SU-DHL-6 (cell line): ENCODE measurements at regions not wholly inside any gene's neighbourhood (a gene's known extent, or its start where the extent isn't known, plus 50 kb on each side); places are given as distances from the start of the nearest gene placed in this dataset.

Experiments
- H2AFZ ChIP-seq: fragments of 200-600 bp; sonication (generic); 2 replicates; pipeline ENCODE4 v1.6.1; 2014; ENCODE audit warnings: low read depth, mild to moderate bottlenecking, moderate library complexity, mixed read lengths, antibody characterized with exemption, low read length; ENCODE audit not compliant: severe bottlenecking
- H3F3A ChIP-seq: fragments of 200-600 bp; shearing (Covaris generic); 2 replicates; pipeline ENCODE4 v1.6.0; 2016; ENCODE audit warnings: antibody characterized with exemption, mild to moderate bottlenecking; ENCODE audit not compliant: insufficient read depth
- H3K27ac ChIP-seq: fragments of 200-600 bp; sonication (generic); 2 replicates; pipeline ENCODE4 v1.5.1; 2016; ENCODE audit warnings: low read depth, mild to moderate bottlenecking, low read length, moderate library complexity, mixed read lengths
- H3K27me3 ChIP-seq: fragments of 200-600 bp; sonication (generic), shearing (Covaris generic); 2 replicates; pipeline ENCODE4 v1.6.0; 2014; ENCODE audit warnings: mild to moderate bottlenecking, low read length
- H3K36me3 ChIP-seq: fragments of 200-600 bp; sonication (generic); 2 replicates; pipeline ENCODE4 v1.6.1; 2014; ENCODE audit warnings: mild to moderate bottlenecking, low read length, mixed read lengths
- H3K4me2 ChIP-seq: fragments of 300-600, 200-600 bp; shearing (Covaris generic), sonication (generic); 2 replicates; pipeline ENCODE4 v1.6.0; 2014; ENCODE audit warnings: low read length, low read depth, mild to moderate bottlenecking; ENCODE audit not compliant: poor library complexity, severe bottlenecking
- H3K4me3 ChIP-seq: fragments of 200-600 bp; sonication (generic); 2 replicates; pipeline ENCODE4 v1.5.1; 2014; ENCODE audit warnings: antibody characterized with exemption, low read length, mild to moderate bottlenecking, mixed read lengths; ENCODE audit not compliant: insufficient read depth, poor library complexity, severe bottlenecking
- H3K79me2 ChIP-seq: fragments of 200-600 bp; sonication (generic); 2 replicates; pipeline ENCODE4 v1.6.1; 2014; ENCODE audit warnings: mild to moderate bottlenecking, low read length, moderate library complexity; ENCODE audit not compliant: insufficient read depth
- H3K9ac ChIP-seq: fragments of 200-600 bp; sonication (generic); 2 replicates; pipeline ENCODE4 v1.7.0; 2014; ENCODE audit warnings: mild to moderate bottlenecking, low read length
- H3K9me2 ChIP-seq: fragments of 200-600 bp; sonication (generic); replicated peaks from 2 replicates; pipeline ENCODE4 v1.6.1; 2014; ENCODE audit warnings: low read length; ENCODE audit not compliant: insufficient read depth
- H3K9me3 ChIP-seq: fragments of 200-600 bp; sonication (generic); 2 replicates; pipeline ENCODE4 v1.6.1; 2014; ENCODE audit warnings: low read length, mixed read lengths; ENCODE audit not compliant: insufficient read depth
- H4K20me1 ChIP-seq: fragments of 200-600 bp; sonication (generic); 2 replicates; pipeline ENCODE4 v1.6.1; 2014; ENCODE audit warnings: low read depth, mild to moderate bottlenecking, antibody characterized with exemption, low read length, moderate library complexity, mixed read lengths
- EZH2phosphoT487 ChIP-seq: fragments of 200-600 bp; sonication (generic), shearing (Covaris generic); conservative IDR thresholded peaks from 2 replicates; pipeline ENCODE4 v1.6.1; 2018; ENCODE audit warnings: mild to moderate bottlenecking, antibody characterized with exemption, low read length, moderate library complexity, mixed read lengths
- TF ChIP-seq, protein P1 (sequence below): fragments of 200-600 bp; sonication (generic); IDR thresholded peaks from one replicate; pipeline ENCODE4 v1.5.1; 2017; ENCODE audit warnings: antibody characterized with exemption, mild to moderate bottlenecking, low read length, moderate library complexity; ENCODE audit not compliant: insufficient read depth, poor library complexity, severe bottlenecking

DNA sequence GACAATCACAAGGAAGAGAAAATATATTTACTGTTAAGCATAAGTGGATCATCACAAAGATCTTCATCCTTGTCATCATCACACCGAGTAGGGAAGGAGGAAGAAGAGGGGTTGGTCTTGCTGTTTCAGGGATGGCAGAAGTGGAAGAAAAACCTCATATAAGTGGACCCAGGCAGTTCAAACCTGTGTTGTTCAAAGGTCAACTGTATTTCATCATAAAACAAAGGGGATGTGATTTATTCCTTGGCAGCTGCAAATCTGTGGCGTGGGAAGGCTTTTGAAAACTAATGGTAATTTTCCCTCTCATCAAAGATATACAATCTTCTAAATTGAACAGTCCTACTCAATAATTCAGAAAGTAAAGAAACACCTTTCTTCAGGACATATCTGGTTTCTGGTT is 129.9 kb upstream of the ABI3BP start:
- Histone ChIP-seq H2AFZ (no peak overlapping the region), H3K79me2 (no peaks in the 10 kb centered on the region), H3F3A (no peaks in the 10 kb centered on the region), H3K9me2 (no peaks in the 10 kb centered on the region), H3K9me3 (no peaks in the 10 kb centered on the region), H3K27ac (no peak overlapping the region), H3K36me3 (no peaks in the 10 kb centered on the region), H4K20me1 (no peaks in the 10 kb centered on the region), H3K4me2 (no peak overlapping the region), H3K27me3 (no peaks in the 10 kb centered on the region), H3K4me3 (no peak overlapping the region), H3K9ac (no peak overlapping the region)
- TF ChIP-seq EZH2phosphoT487 = no peak
- TF ChIP-seq, protein P1, sequence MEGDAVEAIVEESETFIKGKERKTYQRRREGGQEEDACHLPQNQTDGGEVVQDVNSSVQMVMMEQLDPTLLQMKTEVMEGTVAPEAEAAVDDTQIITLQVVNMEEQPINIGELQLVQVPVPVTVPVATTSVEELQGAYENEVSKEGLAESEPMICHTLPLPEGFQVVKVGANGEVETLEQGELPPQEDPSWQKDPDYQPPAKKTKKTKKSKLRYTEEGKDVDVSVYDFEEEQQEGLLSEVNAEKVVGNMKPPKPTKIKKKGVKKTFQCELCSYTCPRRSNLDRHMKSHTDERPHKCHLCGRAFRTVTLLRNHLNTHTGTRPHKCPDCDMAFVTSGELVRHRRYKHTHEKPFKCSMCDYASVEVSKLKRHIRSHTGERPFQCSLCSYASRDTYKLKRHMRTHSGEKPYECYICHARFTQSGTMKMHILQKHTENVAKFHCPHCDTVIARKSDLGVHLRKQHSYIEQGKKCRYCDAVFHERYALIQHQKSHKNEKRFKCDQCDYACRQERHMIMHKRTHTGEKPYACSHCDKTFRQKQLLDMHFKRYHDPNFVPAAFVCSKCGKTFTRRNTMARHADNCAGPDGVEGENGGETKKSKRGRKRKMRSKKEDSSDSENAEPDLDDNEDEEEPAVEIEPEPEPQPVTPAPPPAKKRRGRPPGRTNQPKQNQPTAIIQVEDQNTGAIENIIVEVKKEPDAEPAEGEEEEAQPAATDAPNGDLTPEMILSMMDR = no peak

DNA sequence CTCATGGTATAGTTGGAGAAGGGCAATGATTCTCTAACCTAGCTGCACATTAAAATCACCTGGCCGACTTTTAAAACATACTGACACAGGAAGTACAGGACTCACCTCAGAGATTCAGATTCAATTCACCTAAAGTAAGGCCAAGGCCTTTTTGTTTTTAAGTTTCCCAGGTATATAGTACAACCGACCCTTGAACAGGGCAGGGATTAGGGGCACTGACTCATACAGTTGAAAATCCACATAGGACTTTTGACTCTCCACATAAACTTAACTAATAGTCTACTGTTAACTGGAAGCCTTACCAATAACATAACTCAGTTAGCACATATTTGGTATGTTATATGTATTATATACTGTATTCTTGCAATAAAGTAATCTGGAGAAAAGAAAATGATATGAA is 129.5 kb upstream of the ABI3BP start:
- H3K27me3 ChIP-seq = no peaks in the 10 kb centered on the region
- no peak overlapping the region for H3K9ac ChIP-seq
- no peak for TF ChIP-seq EZH2phosphoT487
- TF ChIP-seq, protein P1 = no peak
- H3K4me2 ChIP-seq = no peak overlapping the region
- H3K79me2 ChIP-seq = no peaks in the 10 kb centered on the region
- H4K20me1 ChIP-seq = no peaks in the 10 kb centered on the region
- H3K36me3 ChIP-seq = no peaks in the 10 kb centered on the region
- no peaks in the 10 kb centered on the region for H3F3A ChIP-seq
- H3K4me3 ChIP-seq = no peak overlapping the region
- no peaks in the 10 kb centered on the region for H3K9me3 ChIP-seq
- H3K9me2 ChIP-seq = no peaks in the 10 kb centered on the region
- no peak overlapping the region for H2AFZ ChIP-seq
- no peak overlapping the region for H3K27ac ChIP-seq

DNA sequence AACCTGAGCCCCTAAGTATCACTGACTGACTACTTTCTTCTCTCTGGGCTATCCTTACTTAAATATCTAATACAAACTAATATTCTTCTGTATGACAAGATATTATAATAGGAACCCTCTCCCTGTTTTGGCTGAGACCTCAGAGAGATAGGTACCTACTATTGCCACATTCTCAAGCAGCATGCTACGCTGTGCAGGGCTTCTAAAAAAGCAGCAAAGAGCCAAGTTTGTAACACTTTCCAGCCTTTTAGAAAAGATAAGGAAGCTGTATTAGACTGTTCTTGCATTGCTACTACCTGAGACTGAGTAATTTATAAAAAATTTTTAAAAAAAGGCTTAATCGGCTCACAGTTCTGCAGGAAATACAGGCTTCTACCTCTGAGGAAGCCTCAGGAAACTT is 126.8 kb upstream of the ABI3BP start:
- Histone ChIP-seq H3K27me3 (no peaks in the 10 kb centered on the region), H3K9ac (no peak overlapping the region), H2AFZ (no peak overlapping the region), H3F3A (no peaks in the 10 kb centered on the region), H3K79me2 (no peaks in the 10 kb centered on the region), H3K4me2 (no peak overlapping the region), H3K9me2 (no peaks in the 10 kb centered on the region), H3K4me3 (no peak overlapping the region), H3K27ac (no peak overlapping the region), H4K20me1 (no peaks in the 10 kb centered on the region), H3K36me3 (no peaks in the 10 kb centered on the region), H3K9me3 (no peaks in the 10 kb centered on the region)
- TF ChIP-seq, protein P1 = no peak
- TF ChIP-seq EZH2phosphoT487 = no peak
